ENCODE measurements at regions not wholly inside any gene's neighbourhood (a gene's known extent, or its start where the extent isn't known, plus 50 kb on each side); places are given as distances from the start of the nearest gene placed in this dataset.

DNA sequence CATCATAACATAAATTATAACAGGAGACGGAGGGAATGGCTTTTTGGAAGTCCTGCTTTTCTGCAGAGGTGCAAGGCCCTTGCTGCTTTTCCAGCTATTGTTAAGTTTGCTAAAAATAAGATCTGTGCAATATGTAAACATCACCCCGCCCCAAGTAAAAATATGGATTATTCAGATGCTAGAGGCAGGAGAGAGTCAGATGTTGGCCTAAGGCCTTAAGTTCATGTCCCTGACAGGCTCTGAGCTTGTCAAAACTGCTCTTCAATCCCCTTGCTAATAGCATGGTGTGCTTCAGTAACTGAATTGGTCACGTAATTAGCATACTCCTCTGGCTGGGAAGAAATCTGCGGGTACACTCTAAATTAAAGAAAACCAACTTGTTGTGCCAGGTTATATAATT lies 147.5 kb downstream of the BMP2 start:
- TF ChIP-seq, protein P1, sequence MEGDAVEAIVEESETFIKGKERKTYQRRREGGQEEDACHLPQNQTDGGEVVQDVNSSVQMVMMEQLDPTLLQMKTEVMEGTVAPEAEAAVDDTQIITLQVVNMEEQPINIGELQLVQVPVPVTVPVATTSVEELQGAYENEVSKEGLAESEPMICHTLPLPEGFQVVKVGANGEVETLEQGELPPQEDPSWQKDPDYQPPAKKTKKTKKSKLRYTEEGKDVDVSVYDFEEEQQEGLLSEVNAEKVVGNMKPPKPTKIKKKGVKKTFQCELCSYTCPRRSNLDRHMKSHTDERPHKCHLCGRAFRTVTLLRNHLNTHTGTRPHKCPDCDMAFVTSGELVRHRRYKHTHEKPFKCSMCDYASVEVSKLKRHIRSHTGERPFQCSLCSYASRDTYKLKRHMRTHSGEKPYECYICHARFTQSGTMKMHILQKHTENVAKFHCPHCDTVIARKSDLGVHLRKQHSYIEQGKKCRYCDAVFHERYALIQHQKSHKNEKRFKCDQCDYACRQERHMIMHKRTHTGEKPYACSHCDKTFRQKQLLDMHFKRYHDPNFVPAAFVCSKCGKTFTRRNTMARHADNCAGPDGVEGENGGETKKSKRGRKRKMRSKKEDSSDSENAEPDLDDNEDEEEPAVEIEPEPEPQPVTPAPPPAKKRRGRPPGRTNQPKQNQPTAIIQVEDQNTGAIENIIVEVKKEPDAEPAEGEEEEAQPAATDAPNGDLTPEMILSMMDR (conservative IDR thresholded peaks at IDR 0.05) = no peak
- TF ChIP-seq ZFX (IDR thresholded peaks at IDR 0.05) = no peak
